ENCODE measurements at regions not wholly inside any gene's neighbourhood (a gene's known extent, or its start where the extent isn't known, plus 50 kb on each side); places are given as distances from the start of the nearest gene placed in this dataset.

GRCh38 chr1:78304341-78304740, 186.4 kb upstream of the PTGFR start:
- no peak for TF ChIP-seq POLR2A (IDR thresholded peaks at IDR 0.05)
- TF ChIP-seq CTCF (IDR thresholded peaks at IDR 0.05): no peak

All from adrenal gland (tissue), 5 donors.